ENCODE measurements at regions not wholly inside any gene's neighbourhood (a gene's known extent, or its start where the extent isn't known, plus 50 kb on each side); places are given as distances from the start of the nearest gene placed in this dataset.

- H3K4me3 ChIP-seq (ENCODE audit: low read length), result no peak overlapping the region
- H3K9ac ChIP-seq (ENCODE audit: low read length), result no peak overlapping the region
- H3K27me3 ChIP-seq (ENCODE audit: control insufficient read depth, insufficient read depth, low read length), result no peaks in the 10 kb centered on the region
- H3K4me1 ChIP-seq (ENCODE audit: control insufficient read depth, insufficient read depth, low read length), result peaks cover 4% of the 10 kb centered on the region
- no peak overlapping the region for H3K27ac ChIP-seq (ENCODE audit: low read depth, low read length)
- H3K36me3 ChIP-seq (ENCODE audit: control insufficient read depth, insufficient read depth, low read length), result no peaks in the 10 kb centered on the region
Observed at GRCh38 chr12:60803147-60803546, 1207.3 kb downstream of the SLC16A7 start.

GRCh38 chr12:60805364-60805763 lies 1209.5 kb downstream of the SLC16A7 start:
- H3K9ac ChIP-seq (ENCODE audit: low read length), result no peak overlapping the region
- no peaks in the 10 kb centered on the region for H3K36me3 ChIP-seq (ENCODE audit: control insufficient read depth, insufficient read depth, low read length)
- no peak overlapping the region for H3K4me3 ChIP-seq (ENCODE audit: low read length)
- H3K27me3 ChIP-seq (ENCODE audit: control insufficient read depth, insufficient read depth, low read length), result no peaks in the 10 kb centered on the region
- H3K4me1 ChIP-seq (ENCODE audit: control insufficient read depth, insufficient read depth, low read length), result peaks cover 4% of the 10 kb centered on the region
- H3K27ac ChIP-seq (ENCODE audit: low read depth, low read length), result no peak overlapping the region

- Histone ChIP-seq H3K27ac (ENCODE audit: low read depth, low read length) (no peak overlapping the region), H3K36me3 (ENCODE audit: control insufficient read depth, insufficient read depth, low read length) (no peaks in the 10 kb centered on the region), H3K9ac (ENCODE audit: low read length) (no peak overlapping the region), H3K4me1 (ENCODE audit: control insufficient read depth, insufficient read depth, low read length) (no peaks in the 10 kb centered on the region), H3K27me3 (ENCODE audit: control insufficient read depth, insufficient read depth, low read length) (no peaks in the 10 kb centered on the region), H3K4me3 (ENCODE audit: low read length) (no peak overlapping the region)
Observed at GRCh38 chr12:60819794-60820193, 1224.0 kb downstream of the SLC16A7 start.

- Histone ChIP-seq H3K4me1 (ENCODE audit: control insufficient read depth, insufficient read depth, low read length) (no peaks in the 10 kb centered on the region), H3K27ac (ENCODE audit: low read depth, low read length) (no peak overlapping the region), H3K4me3 (ENCODE audit: low read length) (no peak overlapping the region), H3K36me3 (ENCODE audit: control insufficient read depth, insufficient read depth, low read length) (no peaks in the 10 kb centered on the region), H3K9ac (ENCODE audit: low read length) (no peak overlapping the region), H3K27me3 (ENCODE audit: control insufficient read depth, insufficient read depth, low read length) (no peaks in the 10 kb centered on the region)
Observed at GRCh38 chr12:60822580-60822979, 1226.8 kb downstream of the SLC16A7 start.

GRCh38 chr12:60830381-60830780 lies 1234.6 kb downstream of the SLC16A7 start:
- Histone ChIP-seq H3K27ac (ENCODE audit: low read depth, low read length) (no peak overlapping the region), H3K36me3 (ENCODE audit: control insufficient read depth, insufficient read depth, low read length) (no peaks in the 10 kb centered on the region), H3K9ac (ENCODE audit: low read length) (no peak overlapping the region), H3K27me3 (ENCODE audit: control insufficient read depth, insufficient read depth, low read length) (no peaks in the 10 kb centered on the region), H3K4me1 (ENCODE audit: control insufficient read depth, insufficient read depth, low read length) (no peaks in the 10 kb centered on the region), H3K4me3 (ENCODE audit: low read length) (no peak overlapping the region)

- no peaks in the 10 kb centered on the region for H3K27me3 ChIP-seq (ENCODE audit: control insufficient read depth, insufficient read depth, low read length)
- H3K27ac ChIP-seq (ENCODE audit: low read depth, low read length), result no peak overlapping the region
- no peak overlapping the region for H3K9ac ChIP-seq (ENCODE audit: low read length)
- no peak overlapping the region for H3K4me3 ChIP-seq (ENCODE audit: low read length)
- H3K36me3 ChIP-seq (ENCODE audit: control insufficient read depth, insufficient read depth, low read length), result no peaks in the 10 kb centered on the region
- H3K4me1 ChIP-seq (ENCODE audit: control insufficient read depth, insufficient read depth, low read length), result no peaks in the 10 kb centered on the region
Observed at GRCh38 chr12:60832290-60832689, 1236.5 kb downstream of the SLC16A7 start.

- H3K36me3 ChIP-seq (ENCODE audit: control insufficient read depth, insufficient read depth, low read length), result no peaks in the 10 kb centered on the region
Observed at GRCh38 chr12:60834372-60834771, 1238.5 kb downstream of the SLC16A7 start.

GRCh38 chr12:60834806-60835205 lies 1239.0 kb downstream of the SLC16A7 start:
- Histone ChIP-seq H3K9ac (ENCODE audit: low read length) (no peak overlapping the region), H3K4me3 (ENCODE audit: low read length) (no peak overlapping the region), H3K27ac (ENCODE audit: low read depth, low read length) (no peak overlapping the region), H3K4me1 (ENCODE audit: control insufficient read depth, insufficient read depth, low read length) (no peaks in the 10 kb centered on the region), H3K27me3 (ENCODE audit: control insufficient read depth, insufficient read depth, low read length) (no peaks in the 10 kb centered on the region), H3K36me3 (ENCODE audit: control insufficient read depth, insufficient read depth, low read length) (no peaks in the 10 kb centered on the region)

More at GRCh38 chr12:60834372-60834771, 1238.5 kb downstream of the SLC16A7 start:
- H3K27ac ChIP-seq (ENCODE audit: low read depth, low read length), result no peak overlapping the region
- H3K9ac ChIP-seq (ENCODE audit: low read length), result no peak overlapping the region
- no peaks in the 10 kb centered on the region for H3K4me1 ChIP-seq (ENCODE audit: control insufficient read depth, insufficient read depth, low read length)
- no peaks in the 10 kb centered on the region for H3K27me3 ChIP-seq (ENCODE audit: control insufficient read depth, insufficient read depth, low read length)
- H3K4me3 ChIP-seq (ENCODE audit: low read length), result no peak overlapping the region

GRCh38 chr12:60836651-60837050 lies 1240.8 kb downstream of the SLC16A7 start:
- Histone ChIP-seq H3K27ac (ENCODE audit: low read depth, low read length) (no peak overlapping the region), H3K4me1 (ENCODE audit: control insufficient read depth, insufficient read depth, low read length) (no peaks in the 10 kb centered on the region), H3K27me3 (ENCODE audit: control insufficient read depth, insufficient read depth, low read length) (no peaks in the 10 kb centered on the region), H3K36me3 (ENCODE audit: control insufficient read depth, insufficient read depth, low read length) (no peaks in the 10 kb centered on the region), H3K4me3 (ENCODE audit: low read length) (no peak overlapping the region), H3K9ac (ENCODE audit: low read length) (no peak overlapping the region)

GRCh38 chr12:60842181-60842580 lies 1246.4 kb downstream of the SLC16A7 start:
- H3K27ac ChIP-seq (ENCODE audit: low read depth, low read length), result no peak overlapping the region
- H3K4me3 ChIP-seq (ENCODE audit: low read length), result no peak overlapping the region
- no peaks in the 10 kb centered on the region for H3K36me3 ChIP-seq (ENCODE audit: control insufficient read depth, insufficient read depth, low read length)
- H3K4me1 ChIP-seq (ENCODE audit: control insufficient read depth, insufficient read depth, low read length), result no peaks in the 10 kb centered on the region
- H3K9ac ChIP-seq (ENCODE audit: low read length), result no peak overlapping the region
- H3K27me3 ChIP-seq (ENCODE audit: control insufficient read depth, insufficient read depth, low read length), result no peaks in the 10 kb centered on the region

- Histone ChIP-seq H3K27ac (ENCODE audit: low read depth, low read length) (no peak overlapping the region), H3K36me3 (ENCODE audit: control insufficient read depth, insufficient read depth, low read length) (no peaks in the 10 kb centered on the region), H3K27me3 (ENCODE audit: control insufficient read depth, insufficient read depth, low read length) (no peaks in the 10 kb centered on the region), H3K4me1 (ENCODE audit: control insufficient read depth, insufficient read depth, low read length) (no peaks in the 10 kb centered on the region), H3K4me3 (ENCODE audit: low read length) (no peak overlapping the region), H3K9ac (ENCODE audit: low read length) (no peak overlapping the region)
Observed at GRCh38 chr12:60844101-60844500, 1248.3 kb downstream of the SLC16A7 start.

- Histone ChIP-seq H3K36me3 (ENCODE audit: control insufficient read depth, insufficient read depth, low read length) (no peaks in the 10 kb centered on the region), H3K27ac (ENCODE audit: low read depth, low read length) (no peak overlapping the region), H3K27me3 (ENCODE audit: control insufficient read depth, insufficient read depth, low read length) (no peaks in the 10 kb centered on the region), H3K4me3 (ENCODE audit: low read length) (no peak overlapping the region), H3K4me1 (ENCODE audit: control insufficient read depth, insufficient read depth, low read length) (no peaks in the 10 kb centered on the region), H3K9ac (ENCODE audit: low read length) (no peak overlapping the region)
Observed at GRCh38 chr12:60844875-60845274, 1249.0 kb downstream of the SLC16A7 start.

- H3K27me3 ChIP-seq (ENCODE audit: control insufficient read depth, insufficient read depth, low read length), result no peaks in the 10 kb centered on the region
- H3K9ac ChIP-seq (ENCODE audit: low read length), result no peak overlapping the region
- H3K27ac ChIP-seq (ENCODE audit: low read depth, low read length), result no peak overlapping the region
- H3K36me3 ChIP-seq (ENCODE audit: control insufficient read depth, insufficient read depth, low read length), result no peaks in the 10 kb centered on the region
- H3K4me1 ChIP-seq (ENCODE audit: control insufficient read depth, insufficient read depth, low read length), result no peaks in the 10 kb centered on the region
- no peak overlapping the region for H3K4me3 ChIP-seq (ENCODE audit: low read length)
Observed at GRCh38 chr12:60845696-60846095, 1249.9 kb downstream of the SLC16A7 start.
